GM12891 (cell line): ENCODE measurements at regions not wholly inside any gene's neighbourhood (a gene's known extent, or its start where the extent isn't known, plus 50 kb on each side); places are given as distances from the start of the nearest gene placed in this dataset.

Source experiments
- PAX5 ChIP-seq: IDR thresholded peaks from 2 replicates; pipeline ENCODE4 v1.6.1; 2011; ENCODE audit warnings: low read length, moderate library complexity, mild to moderate bottlenecking; ENCODE audit not compliant: insufficient read depth, severe bottlenecking
- POLR2A ChIP-seq: IDR thresholded peaks from 2 replicates; pipeline ENCODE4 v1.6.1; 2011; ENCODE audit warnings: low read depth, low read length, control low read depth
- TAF1 ChIP-seq: IDR thresholded peaks from 2 replicates; pipeline ENCODE4 v1.6.1; 2011; ENCODE audit warnings: low read depth, low read length, control low read depth

- no peak for TF ChIP-seq TAF1
- no peak for TF ChIP-seq POLR2A
- no peak for TF ChIP-seq PAX5
Measured at GRCh38 chr18:40133253-40133652, 1821.8 kb upstream of the PIK3C3 start.
